ENCODE measurements at regions not wholly inside any gene's neighbourhood (a gene's known extent, or its start where the extent isn't known, plus 50 kb on each side); places are given as distances from the start of the nearest gene placed in this dataset.

DNA sequence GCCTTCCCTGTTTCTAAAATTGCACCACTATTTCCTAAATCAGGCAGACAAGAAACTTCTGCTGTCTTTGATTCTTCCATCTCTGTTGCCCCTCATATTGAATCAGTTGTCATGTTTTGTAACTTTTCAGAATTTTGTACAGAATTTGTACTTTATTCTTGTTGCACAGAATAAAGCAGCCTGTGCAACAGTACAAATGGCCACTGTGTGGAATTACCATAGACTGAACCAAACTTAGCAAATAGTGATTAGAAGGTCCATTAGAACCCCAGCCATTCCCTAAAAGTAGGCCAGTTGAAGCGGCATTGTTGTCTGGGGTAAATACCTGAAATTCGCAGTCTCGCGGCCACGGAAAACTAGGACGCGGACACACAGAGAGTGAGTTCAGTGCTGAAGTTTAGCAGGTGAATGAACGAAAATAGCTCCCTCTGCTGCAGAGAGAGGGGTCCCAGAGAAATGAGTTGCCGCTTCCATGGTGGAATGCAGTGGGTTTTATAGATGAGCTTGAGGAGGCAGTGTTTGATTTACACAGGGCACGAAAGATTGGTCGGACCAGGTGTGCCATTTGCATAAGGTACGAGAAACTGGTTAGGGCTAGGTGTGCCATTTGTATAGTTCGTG, 71.8 kb downstream of the C4orf33 start:
- no peaks in the 10 kb centered on the region for H3K27me3 ChIP-seq
- no peaks in the 10 kb centered on the region for H3K9me3 ChIP-seq
- H3K27ac ChIP-seq, result no peak overlapping the region
- H3K36me3 ChIP-seq, result no peaks in the 10 kb centered on the region
- DNase-seq, result no peak
- no peaks in the 10 kb centered on the region for H3K4me1 ChIP-seq
- TF ChIP-seq, protein P1, sequence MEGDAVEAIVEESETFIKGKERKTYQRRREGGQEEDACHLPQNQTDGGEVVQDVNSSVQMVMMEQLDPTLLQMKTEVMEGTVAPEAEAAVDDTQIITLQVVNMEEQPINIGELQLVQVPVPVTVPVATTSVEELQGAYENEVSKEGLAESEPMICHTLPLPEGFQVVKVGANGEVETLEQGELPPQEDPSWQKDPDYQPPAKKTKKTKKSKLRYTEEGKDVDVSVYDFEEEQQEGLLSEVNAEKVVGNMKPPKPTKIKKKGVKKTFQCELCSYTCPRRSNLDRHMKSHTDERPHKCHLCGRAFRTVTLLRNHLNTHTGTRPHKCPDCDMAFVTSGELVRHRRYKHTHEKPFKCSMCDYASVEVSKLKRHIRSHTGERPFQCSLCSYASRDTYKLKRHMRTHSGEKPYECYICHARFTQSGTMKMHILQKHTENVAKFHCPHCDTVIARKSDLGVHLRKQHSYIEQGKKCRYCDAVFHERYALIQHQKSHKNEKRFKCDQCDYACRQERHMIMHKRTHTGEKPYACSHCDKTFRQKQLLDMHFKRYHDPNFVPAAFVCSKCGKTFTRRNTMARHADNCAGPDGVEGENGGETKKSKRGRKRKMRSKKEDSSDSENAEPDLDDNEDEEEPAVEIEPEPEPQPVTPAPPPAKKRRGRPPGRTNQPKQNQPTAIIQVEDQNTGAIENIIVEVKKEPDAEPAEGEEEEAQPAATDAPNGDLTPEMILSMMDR (IDR thresholded peaks at IDR 0.05), result no peak
- no peak overlapping the region for H3K4me3 ChIP-seq
- intact Hi-C loops (cut with DNase I; ENCODE audit: low total_unique reads), result no loop called here

DNA sequence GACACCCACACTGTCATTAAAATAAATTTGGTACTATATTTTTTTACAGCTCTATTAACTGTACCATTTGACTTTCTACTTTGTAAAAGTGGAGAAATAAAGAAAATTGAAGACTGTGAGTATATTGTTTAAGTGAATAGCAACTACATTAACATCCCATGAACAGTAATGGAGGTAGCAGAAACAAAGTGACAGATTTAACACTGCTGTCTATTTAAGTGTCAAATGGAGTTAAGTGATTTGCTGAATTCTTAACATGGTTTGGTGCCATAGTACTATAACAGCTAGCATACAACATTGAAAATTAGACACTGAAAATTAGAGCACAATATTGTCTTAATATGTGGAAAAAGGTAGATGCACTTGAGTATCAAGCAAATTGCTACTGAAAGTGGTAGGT, 76.2 kb downstream of the C4orf33 start:
- Histone ChIP-seq H3K36me3 (no peaks in the 10 kb centered on the region), H3K27me3 (no peaks in the 10 kb centered on the region), H3K27ac (no peak overlapping the region), H3K4me1 (no peaks in the 10 kb centered on the region), H3K9me3 (no peaks in the 10 kb centered on the region), H3K4me3 (no peak overlapping the region)
- TF ChIP-seq, protein P1 (IDR thresholded peaks at IDR 0.05), result no peak
- no peak for DNase-seq
- intact Hi-C loops (cut with DNase I; ENCODE audit: low total_unique reads), result no loop called here

DNA sequence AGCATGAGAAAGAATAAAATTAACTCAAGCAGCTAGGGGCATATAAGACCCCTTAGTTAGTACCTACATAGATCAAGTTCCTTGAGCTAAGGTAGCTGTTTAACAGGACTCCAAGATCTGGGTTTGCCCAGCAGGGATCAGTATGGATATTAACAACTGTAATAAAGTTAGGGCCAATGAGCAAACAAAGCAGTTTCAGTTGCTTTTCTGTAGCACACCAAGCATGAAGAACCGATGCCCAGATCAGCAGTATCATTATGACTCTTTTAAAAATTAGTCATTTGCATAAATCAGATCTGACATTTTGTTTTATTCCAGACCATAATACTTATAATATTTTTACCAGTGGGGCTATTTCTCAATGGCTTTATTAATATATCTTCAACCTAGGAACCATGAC, 80.9 kb downstream of the C4orf33 start:
- Histone ChIP-seq H3K27ac (no peak overlapping the region), H3K27me3 (no peaks in the 10 kb centered on the region), H3K4me3 (no peak overlapping the region), H3K9me3 (no peaks in the 10 kb centered on the region), H3K36me3 (no peaks in the 10 kb centered on the region), H3K4me1 (no peaks in the 10 kb centered on the region)
- DNase-seq, result no peak
- intact Hi-C loops (cut with DNase I; ENCODE audit: low total_unique reads), result no loop called here
- TF ChIP-seq, protein P1 (IDR thresholded peaks at IDR 0.05), result no peak

DNA sequence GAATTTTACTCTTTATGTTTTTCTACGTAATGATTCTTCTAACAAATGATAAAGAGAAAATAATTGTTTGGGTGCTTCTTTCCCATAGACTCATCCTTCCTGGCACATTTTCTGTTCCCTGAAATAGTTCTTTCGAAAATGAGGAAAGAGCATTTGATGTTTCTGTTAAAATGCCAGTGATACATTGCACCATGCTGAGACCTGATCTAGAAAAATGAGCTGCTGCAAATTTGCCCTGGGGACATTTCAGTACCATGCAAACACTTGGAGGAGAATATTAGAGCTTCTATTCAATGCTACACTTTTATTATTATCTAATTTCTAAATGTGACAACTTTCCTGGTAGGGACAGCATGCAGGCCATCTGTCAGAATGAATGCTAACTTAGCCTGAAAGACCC, 83.3 kb downstream of the C4orf33 start:
- no peak for DNase-seq
- no peaks in the 10 kb centered on the region for H3K9me3 ChIP-seq
- TF ChIP-seq, protein P1 (IDR thresholded peaks at IDR 0.05), result no peak
- H3K27me3 ChIP-seq, result no peaks in the 10 kb centered on the region
- no peaks in the 10 kb centered on the region for H3K4me1 ChIP-seq
- H3K27ac ChIP-seq, result no peak overlapping the region
- intact Hi-C loops (cut with DNase I; ENCODE audit: low total_unique reads), result no loop called here
- H3K4me3 ChIP-seq, result no peak overlapping the region
- H3K36me3 ChIP-seq, result no peaks in the 10 kb centered on the region

DNA sequence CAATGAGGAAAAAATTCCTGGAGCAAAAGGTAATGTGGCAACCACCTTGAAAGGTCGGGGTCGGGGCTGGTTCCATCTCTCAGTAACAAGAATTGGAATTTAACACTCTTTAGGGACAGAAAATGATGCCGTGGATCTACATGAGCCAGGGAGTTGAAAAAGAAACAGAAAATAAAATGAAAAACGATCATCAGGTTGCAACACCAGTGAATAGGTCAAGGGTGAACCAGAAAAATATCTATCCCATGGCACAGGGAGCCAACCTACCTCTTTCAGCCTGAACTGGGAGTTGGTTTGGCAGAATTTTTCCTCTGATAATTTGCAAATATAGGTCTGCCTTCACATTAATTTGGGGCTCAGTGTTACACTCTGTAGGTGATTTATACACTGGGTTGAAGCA, 93.7 kb downstream of the C4orf33 start:
- peaks cover 0 to 10% (median 0%) of the 10 kb centered on the region in 4 donors for H3K4me1 ChIP-seq
- DNase-seq, result no peak
- H3K9me3 ChIP-seq, result peaks cover 0 to 4% (median 0%) of the 10 kb centered on the region in 3 donors
- TF ChIP-seq, protein P1 (IDR thresholded peaks at IDR 0.05), result no peak
- H3K27ac ChIP-seq, result no peak overlapping the region
- no peak overlapping the region for H3K4me3 ChIP-seq
- intact Hi-C loops (cut with DNase I; ENCODE audit: low total_unique reads), result no loop called here
- H3K27me3 ChIP-seq, result no peaks in the 10 kb centered on the region
- H3K36me3 ChIP-seq, result no peaks in the 10 kb centered on the region
